A549 (cell line): ENCODE measurements at regions not wholly inside any gene's neighbourhood (a gene's known extent, or its start where the extent isn't known, plus 50 kb on each side); places are given as distances from the start of the nearest gene placed in this dataset.

ENCODE experiments used
- CBX8 ChIP-seq: fragments of 200-600 bp; sonication (generic); IDR thresholded peaks from 2 replicates; pipeline ENCODE4 v1.6.1; 2016
- EP300 ChIP-seq, 2 experiments: fragments of >200 bp; sonication (Bioruptor Twin); formaldehyde crosslinking; IDR thresholded peaks; 2 replicates in 1 of 2; 3 replicates in 1 of 2; pipeline ENCODE4 v1.6.1; 2016 to 2017
- POLR2A ChIP-seq: IDR thresholded peaks from 2 replicates; pipeline ENCODE4 v1.6.1; 2012; ENCODE audit warnings: mild to moderate bottlenecking, low read length
- POLR2AphosphoS2 ChIP-seq: conservative IDR thresholded peaks from 2 replicates; pipeline ENCODE4 v1.6.1; 2012; ENCODE audit warnings: low read length, improper control_type of control experiment, inconsistent platforms
- ZFP36 ChIP-seq: fragments of 450-650 bp; IDR thresholded peaks from 2 replicates; pipeline ENCODE4 v1.6.1; 2014; ENCODE audit warnings: borderline replicate concordance; ENCODE audit not compliant: partially characterized antibody
- TF ChIP-seq, protein P1 (sequence below): fragments of >200 bp; sonication (Bioruptor Twin); formaldehyde crosslinking; IDR thresholded peaks from 3 replicates; pipeline ENCODE4 v1.5.1; 2016

DNA sequence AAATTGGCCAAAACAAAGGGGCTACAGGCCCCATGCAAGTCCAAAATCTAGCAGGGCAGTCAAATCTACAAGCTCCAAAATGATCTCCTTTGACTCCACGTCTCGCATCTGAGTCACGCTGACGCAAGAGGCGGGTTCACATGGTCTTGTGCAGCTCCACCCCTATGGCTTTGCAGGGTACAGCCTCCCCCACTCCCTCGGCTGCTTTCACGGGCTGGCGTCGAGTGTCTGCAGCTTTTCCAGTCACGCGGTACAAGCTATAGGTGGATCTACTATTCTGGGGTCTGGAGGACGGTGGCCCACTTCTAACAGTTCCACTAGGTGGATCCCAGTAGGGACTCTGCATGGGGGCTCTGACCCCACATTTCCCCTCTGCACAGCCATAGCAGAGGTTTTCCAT is 99.2 kb upstream of the KCNIP4 start:
- TF ChIP-seq POLR2A (no peak), ZFP36 (no peak), POLR2AphosphoS2 (no peak), EP300 (IDR thresholded peaks at IDR 0.05) (no peak), CBX8 (no peak)
- TF ChIP-seq, protein P1, sequence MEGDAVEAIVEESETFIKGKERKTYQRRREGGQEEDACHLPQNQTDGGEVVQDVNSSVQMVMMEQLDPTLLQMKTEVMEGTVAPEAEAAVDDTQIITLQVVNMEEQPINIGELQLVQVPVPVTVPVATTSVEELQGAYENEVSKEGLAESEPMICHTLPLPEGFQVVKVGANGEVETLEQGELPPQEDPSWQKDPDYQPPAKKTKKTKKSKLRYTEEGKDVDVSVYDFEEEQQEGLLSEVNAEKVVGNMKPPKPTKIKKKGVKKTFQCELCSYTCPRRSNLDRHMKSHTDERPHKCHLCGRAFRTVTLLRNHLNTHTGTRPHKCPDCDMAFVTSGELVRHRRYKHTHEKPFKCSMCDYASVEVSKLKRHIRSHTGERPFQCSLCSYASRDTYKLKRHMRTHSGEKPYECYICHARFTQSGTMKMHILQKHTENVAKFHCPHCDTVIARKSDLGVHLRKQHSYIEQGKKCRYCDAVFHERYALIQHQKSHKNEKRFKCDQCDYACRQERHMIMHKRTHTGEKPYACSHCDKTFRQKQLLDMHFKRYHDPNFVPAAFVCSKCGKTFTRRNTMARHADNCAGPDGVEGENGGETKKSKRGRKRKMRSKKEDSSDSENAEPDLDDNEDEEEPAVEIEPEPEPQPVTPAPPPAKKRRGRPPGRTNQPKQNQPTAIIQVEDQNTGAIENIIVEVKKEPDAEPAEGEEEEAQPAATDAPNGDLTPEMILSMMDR = no peak
